HEK293T (cell line): ENCODE measurements at regions not wholly inside any gene's neighbourhood (a gene's known extent, or its start where the extent isn't known, plus 50 kb on each side); places are given as distances from the start of the nearest gene placed in this dataset.

Experiments used
- CTCF ChIA-PET: fragments of 350-600 bp; formaldehyde crosslinking; extraction: SDS; loops from one replicate; lab custom pipeline; 2021; ENCODE audit warnings: antibody characterized with exemption, inconsistent platforms; lab: Yijun Ruan, JAX
- POLR2A ChIA-PET: fragments of 350-600 bp; formaldehyde crosslinking; extraction: SDS; loops from one replicate; lab custom pipeline; 2020; ENCODE audit warnings: antibody characterized with exemption, inconsistent platforms; lab: Yijun Ruan, JAX
- DNase-seq: peaks from one replicate; pipeline ENCODE4 v3.0.0; 2012; ENCODE audit warnings: mixed read lengths; ENCODE audit errors: extremely low spot score
- ARNT ChIP-seq: fragments of 450-650 bp; IDR thresholded peaks from 2 replicates; pipeline ENCODE4 v1.6.1; 2017; ENCODE audit warnings: mild to moderate bottlenecking
- BHLHE40 ChIP-seq: fragments of 450-650 bp; IDR thresholded peaks from 2 replicates; pipeline ENCODE4 v1.6.1; 2016; ENCODE audit warnings: mild to moderate bottlenecking, moderate library complexity, borderline replicate concordance
- CTBP1 ChIP-seq: fragments of 450-650 bp; IDR thresholded peaks from 2 replicates; pipeline ENCODE4 v1.6.1; 2016; ENCODE audit warnings: borderline replicate concordance
- ELF4 ChIP-seq: fragments of 450-650 bp; IDR thresholded peaks from 2 replicates; pipeline ENCODE4 v1.6.1; 2017; ENCODE audit warnings: antibody characterized with exemption
- FOXA1 ChIP-seq: fragments of 450-650 bp; IDR thresholded peaks from 2 replicates; pipeline ENCODE4 v1.6.1; 2016; ENCODE audit warnings: mild to moderate bottlenecking
- FOXK2 ChIP-seq: fragments of 450-650 bp; IDR thresholded peaks from 2 replicates; pipeline ENCODE4 v1.6.1; 2016; ENCODE audit warnings: mild to moderate bottlenecking
- FOXM1 ChIP-seq: fragments of 450-650 bp; IDR thresholded peaks from 2 replicates; pipeline ENCODE4 v1.6.1; 2017; ENCODE audit warnings: mild to moderate bottlenecking, borderline replicate concordance
- HDGF ChIP-seq: fragments of 450-650 bp; IDR thresholded peaks from 2 replicates; pipeline ENCODE4 v1.6.1; 2017; ENCODE audit warnings: antibody characterized with exemption, borderline replicate concordance
- L3MBTL2 ChIP-seq: fragments of 450-650 bp; conservative IDR thresholded peaks from 2 replicates; pipeline ENCODE4 v1.6.1; 2016; ENCODE audit warnings: mild to moderate bottlenecking
- LEF1 ChIP-seq: fragments of 450-650 bp; IDR thresholded peaks from 2 replicates; pipeline ENCODE4 v1.6.1; 2017; ENCODE audit warnings: mild to moderate bottlenecking, borderline replicate concordance
- NFRKB ChIP-seq: fragments of 450-650 bp; IDR thresholded peaks from 2 replicates; pipeline ENCODE4 v1.6.1; 2016; ENCODE audit warnings: mild to moderate bottlenecking, moderate library complexity
- SP1 ChIP-seq: fragments of 450-650 bp; IDR thresholded peaks from 2 replicates; pipeline ENCODE4 v1.6.1; 2017
- SUZ12 ChIP-seq: fragments of 450-650 bp; IDR thresholded peaks from 2 replicates; pipeline ENCODE4 v1.6.1; 2016; ENCODE audit warnings: mild to moderate bottlenecking
- TARDBP ChIP-seq: fragments of 450-650 bp; IDR thresholded peaks from 2 replicates; pipeline ENCODE4 v1.6.1; 2016
- ZNF384 ChIP-seq: fragments of 450-650 bp; IDR thresholded peaks from 2 replicates; pipeline ENCODE4 v1.6.1; 2016
- TF ChIP-seq, protein P1 (sequence below): fragments of 450-650 bp; IDR thresholded peaks from 2 replicates; pipeline ENCODE4 v1.6.1; 2016

GRCh38 chr6:148136586-148136985 lies 206.1 kb upstream of the SASH1 start:
- POLR2A ChIA-PET: interaction anchor here (0.5 kb wide), 1 partner anchor 119 kb away, joined by 3 read pairs; no protein-coding TSS in a partner anchor
- TF ChIP-seq HDGF (no peak), ZNF384 (no peak), SP1 (no peak), ARNT (no peak), FOXA1 (no peak)

GRCh38 chr6:148137652-148138051 lies 205.0 kb upstream of the SASH1 start:
- POLR2A ChIA-PET: no interaction called here
- TF ChIP-seq ZNF384: no peak
- no peak for TF ChIP-seq FOXA1
- no peak for TF ChIP-seq SP1
- no peak for TF ChIP-seq ELF4
- no peak for TF ChIP-seq FOXM1
- TF ChIP-seq, protein P1, sequence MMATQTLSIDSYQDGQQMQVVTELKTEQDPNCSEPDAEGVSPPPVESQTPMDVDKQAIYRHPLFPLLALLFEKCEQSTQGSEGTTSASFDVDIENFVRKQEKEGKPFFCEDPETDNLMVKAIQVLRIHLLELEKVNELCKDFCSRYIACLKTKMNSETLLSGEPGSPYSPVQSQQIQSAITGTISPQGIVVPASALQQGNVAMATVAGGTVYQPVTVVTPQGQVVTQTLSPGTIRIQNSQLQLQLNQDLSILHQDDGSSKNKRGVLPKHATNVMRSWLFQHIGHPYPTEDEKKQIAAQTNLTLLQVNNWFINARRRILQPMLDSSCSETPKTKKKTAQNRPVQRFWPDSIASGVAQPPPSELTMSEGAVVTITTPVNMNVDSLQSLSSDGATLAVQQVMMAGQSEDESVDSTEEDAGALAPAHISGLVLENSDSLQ: no peak
- TF ChIP-seq NFRKB: no peak
- no peak for TF ChIP-seq CTBP1
- TF ChIP-seq LEF1: no peak
- no peak for TF ChIP-seq HDGF
- TF ChIP-seq L3MBTL2: no peak
- TF ChIP-seq TARDBP: no peak
- TF ChIP-seq BHLHE40: no peak
- no peak for TF ChIP-seq SUZ12
- no peak for TF ChIP-seq FOXK2
- TF ChIP-seq ARNT: no peak
- DNase-seq: no peak
- CTCF ChIA-PET: no interaction called here

More at GRCh38 chr6:148136586-148136985, 206.1 kb upstream of the SASH1 start:
- CTCF ChIA-PET: interaction anchor here (1.0 kb wide), 1 partner anchor 8 kb away, joined by 3 read pairs; no protein-coding TSS in a partner anchor
- DNase-seq: no peak

DNA sequence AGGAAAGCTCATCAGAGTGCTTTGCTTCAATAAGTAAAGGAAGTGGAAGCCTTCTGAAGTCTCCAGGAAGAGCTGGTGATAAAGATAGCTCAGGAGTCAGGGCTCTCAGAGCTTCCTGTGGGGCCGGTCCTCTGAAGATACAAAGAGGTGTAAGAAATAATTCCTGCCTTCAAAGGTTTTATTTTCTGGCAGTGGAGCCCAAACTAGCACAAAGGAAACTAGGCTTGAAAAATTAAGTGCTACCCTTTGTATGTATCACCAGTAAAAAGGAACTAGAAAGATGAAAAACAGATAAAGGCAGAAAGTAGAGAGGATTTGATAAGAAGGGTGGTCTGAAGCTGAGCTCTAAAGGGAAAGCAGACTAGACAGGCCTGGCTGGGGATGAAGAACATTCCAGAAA lies 204.1 kb upstream of the SASH1 start:
- CTCF ChIA-PET: interaction anchor here (0.7 kb wide), 1 partner anchor 9 kb away, joined by 3 read pairs; no protein-coding TSS in a partner anchor
- no peak for DNase-seq
- POLR2A ChIA-PET: no interaction called here
- TF ChIP-seq FOXA1 (no peak), LEF1 (no peak)

- no peak for TF ChIP-seq NFRKB
- no peak for TF ChIP-seq FOXK2
- no peak for TF ChIP-seq L3MBTL2
- no peak for DNase-seq
- POLR2A ChIA-PET: no interaction called here
- CTCF ChIA-PET: no interaction called here
These were observed 201.7 kb upstream of the SASH1 start for GRCh38 chr6:148140772-148141557.

DNA sequence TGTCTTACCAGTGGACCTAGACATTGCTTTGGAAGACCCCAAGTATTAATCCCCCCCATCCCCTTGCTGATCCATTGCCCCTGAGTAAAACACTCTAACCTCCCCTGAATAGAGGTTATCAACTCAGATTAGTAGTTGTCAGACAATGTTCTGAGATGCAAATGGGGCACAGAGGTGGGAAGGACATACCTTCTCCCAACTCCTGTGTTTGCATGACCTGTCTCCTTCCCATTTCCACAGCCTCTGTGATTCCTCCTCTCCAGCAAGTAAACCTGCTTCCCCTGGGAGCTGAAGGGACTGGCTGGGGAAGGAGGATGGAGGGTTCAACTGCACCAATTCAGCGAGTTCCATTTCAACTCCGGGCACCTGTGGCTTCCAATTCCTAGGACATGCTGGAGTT lies 199.8 kb upstream of the SASH1 start:
- no peak for DNase-seq
- no peak for TF ChIP-seq CTBP1
- no peak for TF ChIP-seq ELF4
- TF ChIP-seq ARNT: no peak
- no peak for TF ChIP-seq HDGF
- TF ChIP-seq FOXM1: no peak
- TF ChIP-seq, protein P1: no peak
- TF ChIP-seq BHLHE40: no peak
- no peak for TF ChIP-seq NFRKB
- TF ChIP-seq SP1: no peak
- no peak for TF ChIP-seq TARDBP
- no peak for TF ChIP-seq L3MBTL2
- no peak for TF ChIP-seq LEF1
- TF ChIP-seq ZNF384: no peak
- TF ChIP-seq FOXK2: no peak
- TF ChIP-seq SUZ12: no peak
- no peak for TF ChIP-seq FOXA1
- ChIA-PET POLR2A (no interaction called here), CTCF (no interaction called here)

- ChIA-PET POLR2A (no interaction called here), CTCF (no interaction called here)
- DNase-seq: no peak
- TF ChIP-seq BHLHE40: no peak
- no peak for TF ChIP-seq ELF4
- no peak for TF ChIP-seq TARDBP
- TF ChIP-seq ARNT: no peak
- TF ChIP-seq SUZ12: no peak
- no peak for TF ChIP-seq NFRKB
- TF ChIP-seq FOXA1: no peak
- TF ChIP-seq FOXM1: no peak
- TF ChIP-seq SP1: no peak
- no peak for TF ChIP-seq L3MBTL2
These were observed 198.9 kb upstream of the SASH1 start for GRCh38 chr6:148143771-148144170.

DNA sequence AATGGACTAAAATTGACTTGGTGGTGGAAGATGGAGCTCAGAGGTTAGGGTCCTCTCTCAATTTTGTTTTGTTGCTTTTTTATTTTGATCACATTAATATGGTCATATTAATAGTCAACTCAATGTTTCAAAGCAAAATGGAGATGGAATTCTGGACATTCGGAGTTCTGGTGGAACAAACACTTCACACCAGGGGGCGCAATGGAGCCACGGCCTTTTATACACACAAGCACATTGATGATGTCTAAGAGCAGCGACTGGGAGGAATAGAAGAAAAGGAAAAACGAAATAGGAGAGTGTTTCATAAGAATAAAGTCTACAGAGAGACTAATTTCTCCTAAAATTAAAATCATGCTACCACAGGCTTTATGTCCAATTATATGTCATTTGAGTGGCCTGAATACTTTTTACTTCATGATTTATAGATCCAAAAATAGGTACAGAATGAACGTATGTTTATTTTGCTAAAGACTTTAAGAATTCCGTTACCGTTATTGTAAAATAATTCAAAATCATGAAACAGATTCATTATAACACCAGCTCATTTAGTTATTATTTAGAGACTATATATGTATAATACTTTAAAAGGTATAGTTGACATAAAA lies 197.6 kb upstream of the SASH1 start:
- ChIA-PET POLR2A (no interaction called here), CTCF (interaction anchor here (0.6 to 1.5 kb wide), 4 partner anchors 8 to 743 kb away, joined by 3 to 4 read pairs (median 3); no protein-coding TSS in a partner anchor)
- peak; percentile 79 for DNase-seq
- TF ChIP-seq SP1 (no peak), ZNF384 (no peak), SUZ12 (no peak), FOXK2 (no peak), L3MBTL2 (no peak), FOXA1 (no peak), FOXM1 (no peak)
